MM.1S (cell line): ENCODE measurements at regions not wholly inside any gene's neighbourhood (a gene's known extent, or its start where the extent isn't known, plus 50 kb on each side); places are given as distances from the start of the nearest gene placed in this dataset.

Experiments
- DNase-seq: peaks from one replicate; pipeline ENCODE4 v3.0.0-alpha.2; 2015
- H2AFZ ChIP-seq: fragments of 300-600 bp; sonication (generic); 2 replicates; pipeline ENCODE4 v1.6.0; 2016; ENCODE audit warnings: antibody characterized with exemption, low read length
- H3F3A ChIP-seq: fragments of 300-600 bp; sonication (generic); 2 replicates; pipeline ENCODE4 v1.6.1; 2016; ENCODE audit warnings: mild to moderate bottlenecking, antibody characterized with exemption, low read length, moderate library complexity, mixed read lengths; ENCODE audit not compliant: insufficient read depth
- H3K27ac ChIP-seq: fragments of 300-600 bp; sonication (generic); 2 replicates; pipeline ENCODE4 v1.5.1; 2016; ENCODE audit warnings: mild to moderate bottlenecking, low read length
- H3K27me3 ChIP-seq: fragments of 300-600 bp; sonication (generic); replicated peaks from 2 replicates; pipeline ENCODE4 v1.6.0; 2016; ENCODE audit warnings: low read length; ENCODE audit not compliant: insufficient read depth
- H3K36me3 ChIP-seq: fragments of 300-600 bp; sonication (generic); replicated peaks from 2 replicates; pipeline ENCODE4 v1.6.1; 2016; ENCODE audit warnings: mild to moderate bottlenecking, low read length, mixed read lengths; ENCODE audit not compliant: insufficient read depth
- H3K4me1 ChIP-seq: fragments of 300-600 bp; sonication (generic); 2 replicates; pipeline ENCODE4 v1.6.1; 2016; ENCODE audit warnings: low read length, mixed read lengths
- H3K4me2 ChIP-seq: fragments of 300-600 bp; sonication (generic); 2 replicates; pipeline ENCODE4 v1.6.0; 2016; ENCODE audit warnings: low read depth, low read length
- H3K4me3 ChIP-seq: fragments of 300-600 bp; sonication (generic); 2 replicates; pipeline ENCODE4 v1.5.1; 2016; ENCODE audit warnings: low read length, mixed read lengths
- H3K79me2 ChIP-seq: fragments of 300-600 bp; sonication (generic); 2 replicates; pipeline ENCODE4 v1.6.1; 2016; ENCODE audit warnings: mixed run types, low read length, mixed read lengths
- H3K9ac ChIP-seq: fragments of 300-600 bp; sonication (generic); 2 replicates; pipeline ENCODE4 v1.6.1; 2016; ENCODE audit warnings: low read length, mixed read lengths
- H3K9me2 ChIP-seq: fragments of 300-600 bp; sonication (generic); replicated peaks from 2 replicates; pipeline ENCODE4 v1.6.1; 2016; ENCODE audit warnings: mild to moderate bottlenecking, low read length, mixed read lengths; ENCODE audit not compliant: insufficient read depth
- H3K9me3 ChIP-seq: fragments of 300-600 bp; sonication (generic); replicated peaks from 2 replicates; pipeline ENCODE4 v1.6.1; 2016; ENCODE audit warnings: mild to moderate bottlenecking, low read length, mixed read lengths; ENCODE audit not compliant: insufficient read depth
- H4K20me1 ChIP-seq: fragments of 300-600 bp; sonication (generic); 2 replicates; pipeline ENCODE4 v1.6.1; 2016; ENCODE audit warnings: mild to moderate bottlenecking, low read length, moderate library complexity, mixed read lengths; ENCODE audit not compliant: insufficient read depth
- EZH2 ChIP-seq: fragments of 300-600 bp; sonication (generic); optimal IDR thresholded peaks from 2 replicates; pipeline ENCODE3; 2017; ENCODE audit warnings: low read depth, mild to moderate bottlenecking, antibody characterized with exemption, low read length, mixed read lengths
- EZH2phosphoT487 ChIP-seq: fragments of 300-600 bp; sonication (generic); IDR thresholded peaks from 2 replicates; pipeline ENCODE4 v1.6.1; 2018; ENCODE audit warnings: antibody characterized with exemption, low read length
- TF ChIP-seq, protein P1 (sequence below): fragments of 300-600 bp; sonication (generic); IDR thresholded peaks from 2 replicates; pipeline ENCODE4 v1.5.1; 2016; ENCODE audit warnings: antibody characterized with exemption, low read length, mixed read lengths

DNA sequence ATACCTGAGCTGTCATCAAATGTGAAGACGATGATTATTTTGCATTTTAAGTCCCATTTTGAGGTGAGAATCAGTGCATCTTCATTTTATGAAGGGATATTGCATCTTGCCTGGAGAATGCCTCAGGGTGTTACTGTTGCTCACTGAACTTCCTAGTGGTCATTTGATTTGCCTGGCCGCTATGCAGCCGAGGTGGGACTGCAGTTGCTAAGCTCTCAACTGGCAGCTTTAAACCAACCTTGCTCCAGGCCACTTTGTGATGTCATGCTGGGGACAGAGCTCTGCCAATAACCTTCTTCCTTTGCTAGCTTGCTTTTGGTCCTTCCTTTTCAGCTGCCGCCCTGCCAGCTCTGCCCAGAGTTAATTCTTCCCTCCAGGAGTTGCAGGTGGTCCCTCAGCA is 409.4 kb upstream of the B3GAT1 start:
- no peak overlapping the region for H3K4me2 ChIP-seq
- no peak overlapping the region for H3K27ac ChIP-seq
- no peaks in the 10 kb centered on the region for H3F3A ChIP-seq
- no peaks in the 10 kb centered on the region for H3K4me1 ChIP-seq
- no peaks in the 10 kb centered on the region for H3K9me3 ChIP-seq
- H3K4me3 ChIP-seq, result no peak overlapping the region
- DNase-seq, result no peak
- no peak overlapping the region for H3K9ac ChIP-seq
- H3K36me3 ChIP-seq, result no peaks in the 10 kb centered on the region
- H2AFZ ChIP-seq, result no peak overlapping the region
- H3K79me2 ChIP-seq, result no peaks in the 10 kb centered on the region
- no peaks in the 10 kb centered on the region for H4K20me1 ChIP-seq
- no peaks in the 10 kb centered on the region for H3K27me3 ChIP-seq
- TF ChIP-seq EZH2phosphoT487 (no peak), EZH2 (no peak)
- TF ChIP-seq, protein P1, sequence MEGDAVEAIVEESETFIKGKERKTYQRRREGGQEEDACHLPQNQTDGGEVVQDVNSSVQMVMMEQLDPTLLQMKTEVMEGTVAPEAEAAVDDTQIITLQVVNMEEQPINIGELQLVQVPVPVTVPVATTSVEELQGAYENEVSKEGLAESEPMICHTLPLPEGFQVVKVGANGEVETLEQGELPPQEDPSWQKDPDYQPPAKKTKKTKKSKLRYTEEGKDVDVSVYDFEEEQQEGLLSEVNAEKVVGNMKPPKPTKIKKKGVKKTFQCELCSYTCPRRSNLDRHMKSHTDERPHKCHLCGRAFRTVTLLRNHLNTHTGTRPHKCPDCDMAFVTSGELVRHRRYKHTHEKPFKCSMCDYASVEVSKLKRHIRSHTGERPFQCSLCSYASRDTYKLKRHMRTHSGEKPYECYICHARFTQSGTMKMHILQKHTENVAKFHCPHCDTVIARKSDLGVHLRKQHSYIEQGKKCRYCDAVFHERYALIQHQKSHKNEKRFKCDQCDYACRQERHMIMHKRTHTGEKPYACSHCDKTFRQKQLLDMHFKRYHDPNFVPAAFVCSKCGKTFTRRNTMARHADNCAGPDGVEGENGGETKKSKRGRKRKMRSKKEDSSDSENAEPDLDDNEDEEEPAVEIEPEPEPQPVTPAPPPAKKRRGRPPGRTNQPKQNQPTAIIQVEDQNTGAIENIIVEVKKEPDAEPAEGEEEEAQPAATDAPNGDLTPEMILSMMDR, result no peak
- no peaks in the 10 kb centered on the region for H3K9me2 ChIP-seq

- H3F3A ChIP-seq, result no peaks in the 10 kb centered on the region
- no peaks in the 10 kb centered on the region for H3K4me1 ChIP-seq
- H3K9me2 ChIP-seq, result no peaks in the 10 kb centered on the region
- TF ChIP-seq EZH2phosphoT487 (no peak), EZH2 (no peak)
- TF ChIP-seq, protein P1, result no peak
- no peaks in the 10 kb centered on the region for H3K9me3 ChIP-seq
- no peaks in the 10 kb centered on the region for H4K20me1 ChIP-seq
- no peaks in the 10 kb centered on the region for H3K36me3 ChIP-seq
- no peak overlapping the region for H2AFZ ChIP-seq
- H3K27ac ChIP-seq, result no peak overlapping the region
- H3K27me3 ChIP-seq, result no peaks in the 10 kb centered on the region
- H3K79me2 ChIP-seq, result no peaks in the 10 kb centered on the region
- no peak overlapping the region for H3K4me2 ChIP-seq
- no peak overlapping the region for H3K9ac ChIP-seq
- DNase-seq, result no peak
- H3K4me3 ChIP-seq, result no peak overlapping the region
Measured at GRCh38 chr11:134819041-134819440, 407.0 kb upstream of the B3GAT1 start.

DNA sequence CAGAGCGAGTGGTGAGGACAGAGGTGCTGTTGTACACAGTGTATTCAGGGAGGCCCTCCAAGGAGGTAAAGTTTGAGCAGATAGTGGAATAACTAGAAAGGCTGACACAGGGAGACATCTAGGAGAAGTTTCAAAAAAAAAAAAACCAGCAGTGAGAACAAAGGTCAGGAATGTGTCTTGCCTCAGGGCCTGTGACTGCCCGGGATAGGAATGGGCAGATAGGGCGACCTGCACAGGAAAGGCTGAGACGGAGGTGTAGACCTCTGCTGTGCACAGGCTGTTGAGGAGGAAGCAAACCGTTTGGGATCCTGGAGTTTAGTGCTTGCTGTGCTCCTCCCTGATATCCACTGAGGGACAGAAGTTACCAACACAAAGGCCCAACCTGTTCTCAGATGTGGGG is 406.5 kb upstream of the B3GAT1 start:
- no peaks in the 10 kb centered on the region for H3K36me3 ChIP-seq
- no peak overlapping the region for H2AFZ ChIP-seq
- no peaks in the 10 kb centered on the region for H3K4me1 ChIP-seq
- no peak overlapping the region for H3K27ac ChIP-seq
- no peaks in the 10 kb centered on the region for H3K27me3 ChIP-seq
- no peak for DNase-seq
- no peaks in the 10 kb centered on the region for H3K9me3 ChIP-seq
- H3K9ac ChIP-seq, result no peak overlapping the region
- H3F3A ChIP-seq, result no peaks in the 10 kb centered on the region
- TF ChIP-seq EZH2phosphoT487, result no peak
- TF ChIP-seq, protein P1, result no peak
- no peak for TF ChIP-seq EZH2
- no peak overlapping the region for H3K4me3 ChIP-seq
- no peak overlapping the region for H3K4me2 ChIP-seq
- no peaks in the 10 kb centered on the region for H4K20me1 ChIP-seq
- no peaks in the 10 kb centered on the region for H3K79me2 ChIP-seq
- H3K9me2 ChIP-seq, result no peaks in the 10 kb centered on the region
